Central memory CD4-positive, alpha-beta T cell (primary cell): ENCODE measurements at regions not wholly inside any gene's neighbourhood (a gene's known extent, or its start where the extent isn't known, plus 50 kb on each side); places are given as distances from the start of the nearest gene placed in this dataset.
A peak's percentile ranks its signal among the peaks of the same experiment; 100 is the strongest.

ENCODE experiments used
- DNase-seq: peaks from one replicate; pipeline ENCODE4 v3.0.0; 2022

DNA sequence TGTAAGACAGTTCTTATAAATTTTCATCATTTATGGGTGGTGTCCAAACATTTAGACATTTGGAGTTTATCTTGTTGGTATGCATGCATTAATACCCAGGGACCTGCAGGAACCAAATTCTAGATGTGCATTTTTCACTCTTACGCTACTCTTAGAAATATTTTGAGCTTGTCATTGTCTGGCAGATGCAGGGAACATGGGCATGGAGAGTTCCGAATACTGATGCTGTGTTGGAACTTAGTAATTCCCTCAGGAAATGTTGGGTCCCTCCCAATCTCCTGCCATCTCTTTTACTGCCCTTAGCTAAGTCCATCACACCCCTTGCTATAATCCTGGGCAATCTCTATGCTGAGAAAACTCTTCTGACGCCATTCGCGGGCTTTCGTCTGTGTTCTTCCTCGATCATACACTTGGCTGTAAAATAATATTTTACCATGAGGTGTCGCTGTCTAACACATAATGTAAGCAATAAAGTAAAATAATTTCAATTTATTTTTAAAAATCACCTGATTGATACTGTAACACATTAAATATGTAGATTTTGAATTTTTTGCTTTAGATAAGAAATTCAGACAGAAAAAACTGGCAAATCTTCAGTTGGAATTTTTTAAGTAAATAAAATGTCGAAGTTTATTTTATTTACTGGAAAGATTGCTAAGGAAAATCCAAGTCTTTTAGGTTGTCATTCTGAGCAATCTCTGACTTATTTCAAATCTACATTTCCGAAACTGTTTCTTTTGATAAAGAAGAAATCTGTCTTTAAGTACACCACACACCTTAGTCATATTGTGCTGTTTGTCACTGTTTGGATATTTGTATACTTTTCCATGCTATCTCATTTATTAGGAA lies 304.1 kb upstream of the SSTR1 start:
- DNase-seq, result peak; percentile 33

DNA sequence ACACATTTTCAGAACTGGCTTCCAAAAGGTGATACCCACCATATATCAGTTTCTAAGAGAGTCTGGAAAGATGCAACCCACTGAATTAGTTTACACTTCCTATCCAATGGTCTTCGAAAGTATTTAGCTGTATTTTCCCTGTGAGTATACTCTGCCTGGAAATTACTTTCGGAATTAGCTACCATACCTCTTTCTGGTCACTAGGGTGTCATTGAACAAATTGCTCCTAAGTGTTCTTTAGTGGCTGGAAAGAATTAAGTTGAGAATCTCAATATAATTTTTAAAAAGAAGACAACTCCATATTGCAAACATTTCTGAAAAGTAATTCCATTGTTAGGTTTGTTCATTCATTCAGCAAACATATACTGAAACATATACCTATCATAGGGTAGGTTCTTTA lies 283.1 kb upstream of the SSTR1 start:
- no peak for DNase-seq

DNA sequence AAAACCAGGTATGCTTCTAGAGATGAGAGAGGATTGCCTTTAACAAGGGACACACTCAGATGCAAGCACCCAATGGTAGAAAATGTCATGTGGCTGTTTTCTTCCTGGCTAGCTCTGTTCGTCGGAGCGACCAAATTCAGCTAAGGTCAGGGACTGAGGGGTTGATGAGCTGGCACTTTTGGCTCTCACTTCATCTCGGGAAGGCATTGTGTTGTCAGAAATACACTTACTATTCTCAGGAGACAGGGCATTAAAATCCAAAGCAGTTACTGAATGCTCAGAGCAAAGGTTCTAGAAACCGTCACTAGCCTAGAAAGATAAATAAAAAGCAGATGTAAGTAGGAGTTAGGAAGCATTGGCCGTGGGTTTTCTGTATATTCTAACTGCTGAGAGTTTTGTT lies 275.7 kb upstream of the SSTR1 start:
- no peak for DNase-seq

DNA sequence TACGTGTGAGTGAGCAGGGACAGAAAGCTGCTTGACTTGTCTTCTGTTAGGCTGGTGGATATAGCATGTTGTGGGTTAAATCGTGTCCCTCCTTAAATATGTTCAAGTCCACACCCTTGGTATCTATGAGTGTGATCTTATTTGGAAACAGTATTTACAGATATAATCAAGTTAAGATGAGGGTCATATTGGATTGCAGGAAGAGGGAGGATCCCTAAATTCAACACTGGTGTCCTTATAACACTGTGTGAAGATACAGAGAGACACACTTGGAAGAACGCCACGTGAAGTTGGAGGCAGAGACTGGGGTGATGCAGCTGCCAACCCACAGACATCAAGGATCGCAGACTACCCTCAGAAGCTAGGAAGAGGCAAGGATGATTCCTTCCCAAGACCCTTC lies 275.2 kb upstream of the SSTR1 start:
- DNase-seq, result no peak

DNA sequence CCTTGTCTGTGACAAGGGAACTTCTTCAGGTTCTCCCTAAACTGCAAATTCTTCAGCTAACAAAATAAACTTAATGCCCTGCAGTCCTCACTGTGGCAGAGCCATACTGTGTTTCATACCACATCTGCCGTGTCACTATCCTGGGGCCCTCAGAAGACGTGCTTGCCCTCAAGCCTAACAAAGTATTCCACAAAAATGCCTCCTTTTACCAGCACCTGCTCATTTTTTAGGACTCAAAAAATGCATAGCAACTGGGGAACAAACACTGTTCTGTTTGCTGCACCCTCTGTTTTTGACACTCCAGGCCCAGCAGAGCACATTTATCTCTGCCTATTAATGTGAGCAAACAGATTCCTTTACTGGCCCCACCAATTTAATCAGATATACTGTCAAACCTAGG lies 270.7 kb upstream of the SSTR1 start:
- DNase-seq, result no peak

DNA sequence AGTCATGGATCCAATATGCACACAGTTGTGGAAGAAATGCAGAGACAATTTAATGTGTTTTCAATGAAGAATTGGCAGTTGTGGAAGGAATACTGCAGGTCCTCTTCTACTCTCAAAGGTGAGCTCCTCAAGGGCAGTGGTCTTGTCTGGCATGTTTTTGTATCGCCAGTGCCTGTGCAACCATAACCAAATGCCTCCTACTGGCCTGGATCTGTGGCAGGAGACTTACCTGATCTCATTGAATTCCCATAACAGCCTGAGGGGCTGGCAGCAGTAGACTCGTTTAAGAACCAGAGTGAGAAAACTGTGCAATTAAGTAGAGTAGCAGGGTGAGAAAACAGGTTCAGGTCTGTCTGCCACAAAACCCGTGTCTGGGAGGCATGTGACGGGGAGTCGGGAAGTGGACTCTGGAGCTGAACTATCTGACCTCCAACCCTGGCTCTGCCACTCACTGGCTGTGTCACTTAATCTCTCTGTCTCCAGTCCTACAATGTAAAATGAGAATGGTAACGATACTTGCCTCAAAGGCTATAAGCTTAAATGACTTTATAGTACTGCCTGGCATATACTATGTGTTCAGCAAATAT lies 268.2 kb upstream of the SSTR1 start:
- no peak for DNase-seq

DNA sequence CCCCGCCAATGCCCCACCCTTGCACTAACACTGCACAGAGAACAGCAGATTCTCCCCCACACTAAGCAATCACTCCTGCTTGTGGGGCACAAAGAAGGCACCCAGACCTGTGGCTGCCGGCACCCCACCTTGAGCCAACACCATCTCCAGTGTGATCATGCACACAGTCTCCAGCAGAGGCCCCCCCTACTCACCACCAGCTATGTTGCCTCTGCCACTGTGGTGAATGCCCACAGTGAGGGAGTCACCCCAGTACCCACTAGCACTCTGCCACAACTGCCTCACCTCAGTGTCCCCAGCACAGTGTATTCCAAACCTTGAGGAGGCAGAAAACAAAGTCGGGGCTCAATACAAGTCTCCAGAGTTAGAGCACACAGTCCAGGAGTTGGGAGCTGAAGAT lies 261.7 kb upstream of the SSTR1 start:
- DNase-seq, result no peak

DNA sequence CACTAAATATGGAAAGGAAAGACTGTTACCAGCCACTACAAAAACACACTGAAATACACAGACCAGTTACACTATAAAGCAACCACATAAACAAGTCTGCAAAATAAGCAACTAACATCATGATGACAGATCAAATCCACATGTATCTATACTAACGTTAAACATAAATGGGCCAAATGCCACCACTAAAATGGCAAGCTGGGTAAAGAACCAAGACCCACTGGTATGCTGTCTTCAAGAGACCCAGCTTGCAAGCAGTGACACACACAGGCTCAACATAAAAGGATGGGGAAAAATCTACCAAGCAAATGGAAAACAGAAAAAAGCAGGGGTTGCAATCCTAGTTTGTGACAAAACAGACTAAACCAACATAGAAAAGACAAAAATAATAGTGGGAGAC lies 260.9 kb upstream of the SSTR1 start:
- DNase-seq, result no peak

DNA sequence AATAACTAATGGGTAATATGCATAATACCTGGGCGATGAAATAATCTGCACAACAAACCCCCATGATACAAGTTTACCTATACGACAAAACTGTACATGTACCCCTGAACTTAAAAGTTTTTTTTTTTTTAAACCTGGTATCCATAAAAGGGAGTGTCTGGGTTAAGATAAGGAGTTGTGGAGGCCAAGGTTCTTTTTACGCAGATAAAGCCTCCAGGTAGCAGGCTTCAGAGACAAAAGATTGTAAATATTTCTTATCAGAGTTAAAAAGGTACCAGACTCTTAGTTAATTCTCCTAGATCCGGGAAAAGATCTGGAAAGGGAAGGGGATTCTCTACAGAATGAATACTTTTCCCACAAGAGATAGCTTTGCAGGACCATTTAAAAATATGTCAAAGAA lies 259.4 kb upstream of the SSTR1 start:
- DNase-seq, result no peak

DNA sequence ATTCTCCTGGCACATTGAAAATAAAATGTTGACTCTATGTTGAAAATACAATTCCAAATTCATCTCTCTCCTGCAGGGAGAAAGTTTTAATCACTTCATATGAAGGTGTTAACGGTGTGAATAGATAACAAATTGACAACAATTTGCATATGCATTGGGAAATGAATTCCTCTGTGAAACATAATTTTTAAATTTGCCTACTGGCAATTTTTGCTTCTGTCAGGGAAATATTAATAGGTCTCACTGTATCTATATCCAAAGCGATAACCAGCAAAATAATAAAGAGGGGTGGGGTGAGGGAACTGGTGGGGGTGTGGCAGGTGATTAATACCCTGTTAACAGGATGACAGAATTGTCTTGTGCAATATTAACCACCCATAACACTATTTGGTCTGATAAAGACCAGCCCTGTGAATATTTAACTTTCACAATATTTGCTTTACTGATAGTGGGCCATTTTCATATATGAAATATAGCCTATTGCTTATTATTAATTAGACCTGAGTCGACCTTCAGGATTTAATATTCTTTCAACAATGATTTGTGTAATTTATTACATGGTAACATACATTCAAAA lies 239.0 kb upstream of the SSTR1 start:
- no peak for DNase-seq

DNA sequence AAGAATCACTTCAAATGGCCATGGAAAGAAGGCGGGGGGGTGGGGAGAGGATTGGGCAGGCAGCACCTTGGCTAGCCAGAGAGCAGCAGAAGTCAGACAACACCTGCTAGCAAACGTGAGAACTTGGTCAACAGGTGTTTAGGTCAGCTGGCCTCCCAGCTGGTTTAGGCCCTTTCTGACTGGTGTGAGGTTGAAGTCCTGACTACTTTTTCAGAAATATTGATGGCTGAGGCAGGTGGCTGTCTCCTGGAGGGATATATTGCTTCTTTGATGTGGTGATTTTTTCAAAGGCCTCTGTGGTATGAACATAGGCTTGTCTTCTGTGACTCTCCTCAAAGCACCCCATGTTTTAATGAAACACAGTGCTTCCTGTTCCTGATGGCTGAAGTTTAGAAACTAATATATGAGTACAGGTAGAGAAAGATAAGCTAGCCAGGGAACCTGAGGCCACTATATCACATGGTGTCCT lies 238.2 kb upstream of the SSTR1 start:
- no peak for DNase-seq

DNA sequence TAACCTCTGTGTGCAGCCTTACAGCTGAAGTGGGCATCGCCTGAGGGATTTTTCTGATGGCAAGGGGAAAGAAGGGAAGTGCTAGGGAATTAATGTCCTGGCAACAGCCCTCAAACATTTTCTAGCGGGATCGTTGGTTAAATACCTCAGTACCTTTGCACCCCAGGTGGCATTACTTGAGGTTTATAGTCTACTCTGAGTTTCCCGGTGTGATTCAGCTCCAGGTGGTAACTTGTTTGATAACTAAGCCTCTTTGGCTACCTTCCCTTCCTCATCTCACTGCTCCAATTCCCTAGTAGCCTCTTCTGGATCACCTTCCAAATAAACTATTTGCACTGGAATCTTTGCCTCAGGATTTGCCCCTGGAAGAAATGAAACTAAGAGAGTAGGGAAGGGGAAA lies 237.0 kb upstream of the SSTR1 start:
- DNase-seq, result no peak

DNA sequence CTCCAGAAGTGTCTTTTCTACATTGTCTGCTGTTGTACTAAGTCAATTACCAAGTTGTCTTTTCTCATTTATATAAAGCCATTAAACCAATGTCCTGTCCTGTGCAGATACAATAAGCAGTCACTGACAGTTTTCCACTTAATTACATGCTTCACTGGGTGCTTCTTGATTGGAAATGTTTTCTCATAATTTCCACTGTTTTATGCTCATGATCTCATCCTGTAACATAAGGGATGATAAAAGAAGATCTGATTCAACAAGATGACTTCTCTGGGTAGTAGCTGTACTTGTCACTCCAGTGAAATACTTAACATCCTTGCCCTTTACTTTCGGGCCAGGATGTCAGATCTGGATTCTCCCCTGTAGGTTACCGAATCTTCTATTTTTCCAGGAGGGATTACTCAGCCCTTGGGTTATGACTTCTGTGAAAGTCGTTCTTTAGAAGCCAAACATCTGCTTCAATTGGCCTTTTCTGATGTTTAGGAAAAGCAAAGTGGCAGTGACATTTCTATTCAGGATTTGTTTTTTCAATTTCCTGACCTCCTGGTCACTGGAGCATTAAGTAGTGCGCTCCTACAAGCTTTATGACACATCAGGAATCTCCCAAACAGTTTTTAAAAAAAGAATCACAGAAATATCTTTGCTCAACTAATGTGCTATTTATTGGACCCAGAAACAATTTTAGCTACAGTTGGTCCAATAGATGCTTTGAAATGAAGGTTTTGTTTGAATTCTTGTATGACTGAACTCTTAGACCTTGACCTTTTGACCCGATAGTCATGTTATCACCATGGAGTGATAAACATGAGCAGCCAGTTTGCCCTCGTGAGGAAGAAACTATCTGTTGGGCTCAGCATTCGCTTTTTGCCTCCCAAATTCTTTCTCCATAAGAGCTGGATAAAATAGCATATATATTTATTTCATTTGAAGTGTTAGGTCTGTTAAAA lies 234.5 kb upstream of the SSTR1 start:
- DNase-seq, result no peak

DNA sequence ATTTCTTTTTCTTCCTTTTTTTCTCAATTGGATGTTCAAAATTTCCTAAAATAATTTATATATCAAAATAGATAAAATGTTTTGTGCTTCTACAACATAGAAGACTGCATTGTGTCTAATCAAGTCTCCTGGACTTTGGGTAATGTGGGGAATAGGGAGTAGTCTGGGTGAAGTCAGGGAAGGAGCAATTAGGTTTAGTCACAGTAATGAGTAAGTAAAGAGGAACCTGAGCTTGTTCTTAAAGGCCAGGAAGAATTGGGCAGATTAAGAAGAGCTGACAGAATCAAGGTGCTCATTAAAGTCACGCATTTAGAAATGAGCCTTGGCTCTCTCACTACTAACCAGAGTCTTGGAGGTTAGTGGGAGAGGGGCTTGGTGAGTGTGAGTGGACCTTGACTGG lies 233.3 kb upstream of the SSTR1 start:
- no peak for DNase-seq

DNA sequence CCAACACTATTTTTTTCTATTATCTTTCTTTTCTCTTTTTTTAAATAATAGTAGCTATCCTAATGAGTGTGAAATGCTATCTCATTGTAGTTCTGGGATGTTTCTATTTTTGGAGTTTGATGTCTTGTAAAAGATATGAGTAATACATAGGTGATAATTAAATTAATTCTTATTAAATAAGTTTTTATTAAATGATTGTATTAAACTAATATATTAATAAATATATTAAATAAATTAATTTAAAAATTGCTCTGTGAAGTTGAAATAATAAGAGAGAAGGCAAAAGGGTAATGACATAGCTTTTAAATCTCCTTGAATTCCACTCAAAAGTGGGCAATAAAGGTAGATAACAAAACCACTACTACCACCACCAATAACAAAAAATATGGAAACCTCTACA lies 230.2 kb upstream of the SSTR1 start:
- DNase-seq, result no peak

DNA sequence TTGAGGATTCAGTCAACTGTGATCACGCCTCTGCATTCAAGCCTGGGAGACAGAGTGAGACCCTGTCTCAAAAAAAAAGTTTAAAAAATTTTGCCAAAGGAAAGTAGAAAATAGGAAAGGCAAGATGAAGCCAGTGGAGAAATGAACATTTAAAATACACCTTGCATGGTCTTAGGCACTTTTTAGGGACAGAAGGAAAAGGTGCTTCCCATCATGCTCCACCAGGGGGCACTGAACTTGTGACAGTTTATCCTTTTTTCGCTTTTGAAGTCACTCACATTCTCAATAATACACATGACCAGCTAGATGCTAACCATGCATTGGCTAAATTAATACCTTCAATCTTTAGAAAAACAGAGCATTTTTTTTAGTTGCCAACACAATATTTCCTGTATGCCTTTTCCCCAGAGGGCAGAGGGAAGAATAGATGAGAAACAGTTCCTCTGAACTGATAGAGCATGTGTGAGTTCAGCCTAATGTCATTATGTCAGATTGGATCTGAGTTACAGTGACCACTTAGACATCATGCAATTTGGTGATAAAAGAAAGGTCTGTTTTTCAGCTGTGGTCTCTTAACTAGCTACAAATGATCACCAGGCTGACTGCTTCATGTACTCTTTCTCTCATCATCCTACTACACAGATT lies 221.8 kb upstream of the SSTR1 start:
- DNase-seq, result peak; percentile 45

DNA sequence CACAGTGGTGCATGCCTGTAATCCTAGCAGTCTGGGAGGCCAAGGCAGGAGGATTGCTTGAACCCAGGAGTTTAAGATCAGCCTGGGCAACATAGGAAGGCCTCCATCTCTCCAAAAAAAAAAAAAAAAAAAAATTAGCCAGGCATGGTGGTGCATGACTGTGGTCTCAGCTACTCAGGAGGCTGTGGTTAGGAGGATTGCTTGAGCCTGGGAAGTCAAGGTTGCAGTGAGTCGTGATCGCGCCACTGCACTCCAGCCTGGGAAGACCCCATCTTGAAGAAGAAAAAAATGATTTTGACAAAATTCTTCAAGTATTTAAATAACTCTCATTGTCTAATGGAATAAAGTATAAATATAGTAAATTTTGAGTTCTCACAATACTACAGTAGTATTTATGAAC lies 219.2 kb upstream of the SSTR1 start:
- no peak for DNase-seq

DNA sequence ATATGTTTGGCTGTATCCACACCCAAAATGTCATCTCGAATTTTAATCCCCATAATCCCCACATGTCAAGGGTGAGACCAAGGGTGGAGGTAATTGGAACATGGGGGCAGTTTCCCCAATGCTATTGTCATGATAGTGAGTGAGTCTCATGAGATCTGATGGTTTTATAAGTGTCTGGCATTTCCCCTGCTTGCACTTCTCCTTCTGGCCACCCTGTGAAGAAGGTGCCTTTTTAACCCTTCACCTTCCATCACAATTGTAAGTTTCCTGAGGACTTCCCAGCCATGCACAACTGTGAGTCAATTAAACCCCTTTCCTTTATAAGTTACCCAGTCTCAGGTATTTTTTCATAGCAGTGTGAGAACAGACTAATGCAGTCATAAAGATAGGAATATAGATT lies 216.7 kb upstream of the SSTR1 start:
- no peak for DNase-seq

DNA sequence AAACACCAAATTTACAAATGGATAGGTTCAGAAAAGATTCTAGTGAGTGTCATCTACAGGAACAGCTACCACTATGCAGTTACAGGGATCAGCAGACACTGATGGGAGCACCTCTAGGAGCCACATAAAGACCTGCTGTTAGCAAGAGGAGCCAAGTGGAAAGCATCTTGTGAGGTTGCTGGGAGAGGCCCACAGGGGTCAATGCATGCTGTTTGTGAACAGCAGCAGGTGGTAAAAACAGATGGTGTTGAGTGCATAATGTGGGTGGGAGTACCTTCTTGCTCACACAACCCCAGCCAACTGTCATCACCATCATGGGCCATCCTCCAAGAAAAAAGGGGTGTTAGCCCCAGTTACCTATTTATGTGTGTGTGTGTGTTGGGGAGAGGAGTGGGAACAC lies 215.2 kb upstream of the SSTR1 start:
- no peak for DNase-seq

DNA sequence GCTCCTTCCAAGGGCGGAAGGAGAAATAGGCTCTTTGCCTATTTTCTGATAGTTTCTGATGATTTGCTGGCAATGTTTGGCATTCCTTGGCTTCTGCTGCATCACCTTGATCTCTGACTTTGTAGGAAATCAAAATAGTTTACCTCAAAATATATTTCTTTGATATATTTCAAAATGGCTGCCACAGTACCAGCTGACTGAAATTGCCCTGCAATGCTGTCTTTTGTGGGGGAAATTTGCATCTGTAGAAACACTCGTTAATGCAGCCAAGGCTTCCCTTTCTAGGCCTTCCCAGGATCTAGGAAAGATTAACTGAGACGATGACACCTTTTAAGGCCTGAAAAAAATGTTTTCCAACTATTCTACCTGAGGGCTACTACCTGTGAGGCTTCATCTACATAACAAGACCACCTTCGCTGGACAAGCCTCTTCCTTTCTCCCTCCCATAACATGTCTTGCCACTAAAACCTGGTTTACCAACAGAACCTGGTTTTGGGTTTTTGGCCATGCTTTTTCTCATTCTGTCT lies 212.8 kb upstream of the SSTR1 start:
- DNase-seq, result no peak

DNA sequence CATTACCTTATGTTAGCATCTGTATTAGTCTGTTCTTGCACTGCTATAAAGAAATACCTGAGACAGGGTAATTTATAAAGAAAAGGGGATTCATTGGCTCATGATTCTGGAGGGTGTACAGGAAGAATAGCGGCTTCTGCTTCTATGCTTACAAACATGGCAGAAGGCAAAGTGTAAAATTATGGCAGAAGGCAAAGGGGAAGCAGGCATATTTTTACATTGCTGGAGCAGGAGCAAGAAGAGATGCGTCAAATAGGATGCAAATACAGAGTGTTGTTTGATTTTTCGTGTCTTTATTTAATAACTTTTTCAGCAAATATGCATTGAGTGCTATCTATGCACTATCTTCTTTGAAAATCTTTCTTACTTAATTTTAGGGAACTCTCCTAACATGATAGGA lies 210.7 kb upstream of the SSTR1 start:
- no peak for DNase-seq

DNA sequence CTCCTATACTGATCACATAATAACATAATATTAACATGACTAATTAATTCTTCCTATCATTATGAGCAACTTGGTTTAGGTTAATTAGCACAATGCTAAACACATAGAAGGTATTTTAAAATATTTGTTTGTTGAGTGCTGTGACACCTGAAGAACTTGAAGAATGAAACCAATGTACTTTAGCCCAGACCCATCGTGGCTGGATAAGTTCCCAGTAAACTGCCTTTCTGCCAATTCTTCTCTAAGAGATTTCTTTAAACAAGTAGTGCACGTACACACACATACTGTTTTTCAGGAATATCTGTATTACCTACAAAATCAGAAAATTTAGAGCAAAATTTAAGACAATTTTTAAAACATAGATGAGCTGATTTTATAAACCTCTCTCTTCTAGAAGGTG lies 207.4 kb upstream of the SSTR1 start:
- no peak for DNase-seq
